GM21786 (cell line): ENCODE measurements at regions not wholly inside any gene's neighbourhood (a gene's known extent, or its start where the extent isn't known, plus 50 kb on each side); places are given as distances from the start of the nearest gene placed in this dataset.
"Not testable (repeated sequence)": the region's sequence is repeated elsewhere in the genome, so short reads cannot be mapped to it uniquely, and the experiment has no call there.

Source experiments
- ATAC-seq: cut with Tn5 transposase; IDR thresholded peaks from one replicate; pipeline ENCODE4 v1.9.1; 2021; ENCODE audit not compliant: unreplicated experiment

DNA sequence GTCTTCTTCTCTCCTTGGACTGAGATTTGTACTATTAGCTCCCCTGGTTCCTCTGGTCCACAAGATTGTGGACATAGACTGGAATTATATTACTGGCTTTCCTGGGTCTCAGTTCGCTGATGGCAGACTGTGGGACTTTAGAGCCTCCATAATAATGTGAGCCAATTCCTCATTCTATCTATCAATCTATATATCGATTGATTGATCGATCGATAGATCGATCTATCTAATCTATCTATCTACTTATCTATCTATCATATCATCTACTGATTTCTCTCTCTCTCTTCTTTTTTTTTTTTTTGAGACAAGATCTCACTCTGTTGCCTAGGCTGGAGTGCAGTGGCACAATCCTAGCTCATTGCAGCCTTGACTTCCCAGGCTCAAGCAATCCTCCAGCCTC is 51.5 kb upstream of the DDR1 start:
- no peak for ATAC-seq

DNA sequence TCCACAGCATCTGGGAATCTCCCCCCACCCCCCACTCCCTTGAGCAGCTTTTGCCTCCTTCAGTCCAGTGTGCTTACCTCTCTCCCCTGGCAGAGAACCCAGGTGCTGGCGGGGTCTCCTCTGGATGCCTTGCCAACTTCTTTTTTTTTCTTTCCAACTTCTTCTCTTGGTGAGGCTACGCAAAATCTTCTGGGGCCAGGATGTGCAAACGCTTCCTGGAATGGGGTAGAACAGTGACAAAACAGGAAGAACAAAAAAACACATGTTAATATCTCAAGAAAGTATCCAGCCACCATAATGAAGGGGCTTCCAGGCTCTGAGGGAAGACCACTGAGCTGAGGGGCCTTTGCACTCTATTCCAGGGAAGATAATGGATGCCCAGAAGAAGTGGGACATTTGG is 53.9 kb upstream of the DDR1 start:
- ATAC-seq = no peak

DNA sequence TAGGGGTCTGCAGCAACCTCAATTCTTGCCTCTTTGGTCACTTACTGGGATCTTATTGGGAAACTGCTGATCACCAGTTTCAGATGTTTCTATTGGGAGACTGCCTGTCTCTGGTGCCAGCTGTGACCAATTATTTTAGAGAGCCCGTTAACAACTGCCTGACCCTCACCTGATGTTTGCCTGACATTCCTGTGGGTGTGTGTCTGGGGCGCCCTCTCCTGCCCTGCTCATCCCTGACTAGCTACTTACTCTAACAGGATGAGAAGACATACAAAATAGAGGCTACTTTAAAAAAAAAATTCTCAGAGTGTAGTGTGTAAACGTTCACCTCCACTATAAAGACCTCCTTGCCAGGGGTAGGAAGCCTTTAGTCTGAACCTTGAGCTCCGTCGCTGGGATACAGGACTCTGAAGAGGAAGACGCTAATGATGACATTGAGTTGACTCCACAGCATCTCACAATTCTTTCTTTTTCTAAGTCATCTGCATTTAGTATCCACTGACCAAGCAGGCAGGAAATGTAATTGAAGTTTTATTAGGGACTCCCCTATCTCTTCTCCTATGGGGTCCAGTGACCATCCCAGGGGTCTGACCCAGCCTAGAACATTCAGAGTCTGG is 54.6 kb upstream of the DDR1 start:
- ATAC-seq = no peak

DNA sequence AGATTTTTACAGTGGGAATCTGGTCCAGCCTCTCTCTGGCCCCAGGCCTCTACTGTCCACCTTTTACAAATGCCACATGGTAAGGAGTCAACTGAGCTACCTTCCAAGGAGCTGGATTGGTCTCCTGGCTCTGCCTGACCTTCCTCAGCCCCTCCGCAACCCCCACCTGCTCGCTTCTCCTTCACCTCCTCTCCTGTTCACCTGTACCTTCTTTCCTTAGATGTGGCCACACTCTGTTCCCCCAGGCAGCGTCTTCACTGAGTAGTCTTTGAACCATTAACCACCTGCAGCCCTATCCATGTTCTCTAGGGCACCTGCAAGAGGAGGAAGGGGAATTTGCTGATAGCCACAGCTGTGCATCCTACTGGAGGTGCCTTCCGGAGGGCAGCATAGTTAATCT is 55.3 kb upstream of the DDR1 start:
- no peak for ATAC-seq

DNA sequence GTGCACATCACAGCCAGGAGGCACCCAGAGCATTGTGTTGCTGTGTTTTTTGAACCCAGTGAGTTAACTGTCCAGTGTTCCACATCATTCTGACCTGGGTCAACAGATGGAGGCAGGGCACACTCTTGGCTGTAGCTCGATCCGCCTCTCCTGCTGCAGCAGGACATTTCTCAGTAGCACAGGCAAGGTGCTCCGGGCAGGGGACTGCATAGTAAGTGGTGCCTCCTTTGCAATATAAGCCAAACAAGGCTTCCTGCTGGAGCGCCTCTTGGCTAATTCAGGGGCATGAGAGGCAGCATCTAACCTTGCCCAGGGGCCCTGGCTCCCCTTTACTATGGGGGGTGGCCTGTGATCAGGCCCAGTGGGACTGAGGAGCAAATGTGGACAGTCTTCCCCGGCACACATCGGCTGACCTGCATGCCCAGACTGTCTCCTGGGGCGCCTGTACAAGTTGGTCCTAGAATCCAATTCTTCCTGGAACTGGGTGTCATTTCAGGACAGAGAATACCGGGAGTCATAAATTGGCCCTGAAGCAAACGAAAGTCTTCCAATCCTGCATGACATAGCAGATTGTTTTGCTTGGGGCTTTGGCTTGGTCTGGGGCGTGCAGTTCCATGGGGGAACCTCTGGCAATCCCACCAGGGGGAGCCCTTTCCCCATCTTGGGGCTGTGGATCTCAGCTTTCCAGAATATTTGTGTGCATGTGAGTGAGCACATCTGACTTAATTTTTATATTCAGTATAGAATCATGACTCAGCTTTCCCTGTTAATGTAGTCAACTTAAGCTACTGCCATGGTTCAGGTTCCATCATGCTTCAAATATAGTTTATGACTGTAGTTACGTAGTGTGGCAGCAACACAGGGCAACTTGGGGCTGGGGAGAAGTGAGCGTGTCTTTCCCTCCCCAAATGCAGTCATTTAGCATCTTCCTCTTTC is 56.0 kb upstream of the DDR1 start:
- no peak for ATAC-seq

DNA sequence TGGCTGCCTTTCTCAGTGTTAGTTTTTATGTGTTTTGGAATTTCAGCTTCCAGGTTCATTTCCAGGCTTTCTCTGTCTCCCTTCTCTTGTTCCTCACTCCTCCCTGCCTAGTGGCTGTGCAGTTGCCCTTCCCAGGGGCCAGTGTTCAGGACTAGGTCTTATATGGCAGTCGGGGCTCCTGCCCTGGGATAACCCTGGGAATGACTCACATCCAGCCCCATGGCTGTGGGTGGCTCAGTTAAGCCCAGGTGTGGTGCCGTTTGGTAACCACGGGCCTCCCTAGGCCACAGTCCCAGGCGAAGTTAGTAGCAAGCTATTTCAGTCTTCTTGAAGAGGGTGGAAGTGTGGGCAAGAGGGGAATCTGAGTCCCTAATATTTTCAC is 57.4 kb upstream of the DDR1 start:
- no peak for ATAC-seq

DNA sequence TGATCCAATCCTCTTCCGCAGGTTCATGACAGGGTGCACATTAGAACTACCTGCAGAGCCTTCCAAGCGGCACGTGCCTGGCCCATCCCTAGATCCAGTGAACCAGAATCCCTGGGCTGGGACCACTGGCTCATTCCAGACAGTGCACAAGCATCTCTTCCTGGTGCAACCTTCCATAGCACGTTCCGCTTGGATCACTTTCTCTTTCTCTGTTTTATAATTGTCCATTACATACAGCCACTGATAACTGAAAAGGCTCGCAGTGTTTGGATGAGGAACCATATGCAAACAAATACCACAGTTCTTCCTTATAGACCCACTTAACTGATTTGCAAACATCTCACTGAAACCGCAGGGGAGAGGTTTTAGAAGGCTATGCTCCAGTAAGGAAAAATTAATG is 59.6 kb upstream of the DDR1 start:
- no peak for ATAC-seq

DNA sequence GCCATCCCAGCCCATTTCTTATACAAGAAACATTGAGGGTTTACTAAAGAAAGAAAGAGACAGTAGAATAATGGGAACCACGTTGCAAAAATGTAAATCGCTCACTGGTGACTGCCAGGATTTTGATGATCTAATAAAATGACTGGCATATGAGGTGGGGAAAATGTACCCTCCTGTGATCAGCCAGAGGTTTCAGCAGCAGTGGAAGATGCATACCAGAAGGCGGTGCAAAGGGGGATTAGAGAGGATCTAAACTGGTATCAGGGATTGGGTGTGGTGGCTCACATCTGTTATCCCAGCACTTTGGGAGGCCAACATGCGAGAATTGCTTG is 60.8 kb upstream of the DDR1 start:
- ATAC-seq = no peak

DNA sequence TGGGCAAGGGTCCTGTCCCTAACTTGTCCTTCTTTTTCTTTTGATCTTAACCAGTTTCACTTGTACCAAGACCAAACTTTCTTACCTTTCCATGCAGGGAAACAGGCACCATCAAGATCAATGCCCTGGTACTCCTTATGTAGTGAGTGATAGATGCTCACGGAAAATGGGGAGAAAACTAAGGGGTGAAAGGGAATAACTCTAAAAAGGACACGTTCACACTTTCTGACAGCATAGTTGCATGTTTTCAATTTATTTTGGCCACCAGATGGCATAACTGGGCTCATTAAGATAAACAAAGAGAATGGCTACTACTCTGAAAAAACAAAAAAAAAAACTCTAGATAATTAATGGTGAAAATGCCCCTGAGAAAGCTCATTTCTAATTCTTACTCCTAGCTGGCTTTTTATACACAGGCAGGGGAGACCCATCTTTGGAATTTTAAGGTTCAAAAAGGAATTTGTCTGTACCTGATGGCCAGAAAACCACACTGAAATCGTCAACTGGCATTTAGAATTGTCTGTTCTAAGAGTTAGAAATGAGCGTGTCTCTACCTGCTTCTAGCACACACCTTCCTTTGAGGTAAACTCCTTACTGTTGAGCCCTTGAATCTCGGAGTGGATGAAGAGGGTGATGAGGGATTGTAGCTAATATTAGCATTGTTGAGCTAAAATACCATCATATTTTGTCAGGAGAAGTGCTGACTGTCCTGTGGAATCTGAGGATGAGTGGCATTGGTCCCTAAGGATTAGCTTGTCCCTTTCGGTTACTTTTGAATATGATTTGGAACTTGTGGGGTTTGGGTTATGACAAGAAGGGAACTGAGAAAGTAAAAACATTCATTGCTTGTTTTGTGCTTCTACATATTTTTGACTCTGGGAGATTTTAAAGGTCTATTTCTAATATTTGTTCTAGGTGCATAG is 62.2 kb upstream of the DDR1 start:
- ATAC-seq = no peak

DNA sequence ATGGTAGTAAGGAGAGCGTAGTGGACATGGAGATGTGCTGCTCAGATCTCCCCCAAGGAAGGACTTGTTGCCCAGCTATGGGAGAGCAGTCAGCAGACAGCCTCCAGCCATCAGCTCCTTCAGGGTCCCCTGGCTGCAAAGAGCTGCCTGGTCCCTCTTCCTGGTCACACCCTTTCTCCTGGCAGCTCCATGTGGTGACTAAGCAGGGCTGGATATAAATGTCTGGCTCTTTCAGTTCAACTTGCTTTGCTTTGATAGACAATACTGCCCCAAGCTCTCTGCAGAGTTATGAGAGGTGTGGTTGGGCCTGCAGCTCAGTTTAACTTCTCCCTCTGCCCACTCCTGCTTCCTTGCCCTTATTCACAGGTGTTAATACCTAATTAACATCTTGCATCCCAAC is 64.1 kb upstream of the DDR1 start:
- no peak for ATAC-seq

DNA sequence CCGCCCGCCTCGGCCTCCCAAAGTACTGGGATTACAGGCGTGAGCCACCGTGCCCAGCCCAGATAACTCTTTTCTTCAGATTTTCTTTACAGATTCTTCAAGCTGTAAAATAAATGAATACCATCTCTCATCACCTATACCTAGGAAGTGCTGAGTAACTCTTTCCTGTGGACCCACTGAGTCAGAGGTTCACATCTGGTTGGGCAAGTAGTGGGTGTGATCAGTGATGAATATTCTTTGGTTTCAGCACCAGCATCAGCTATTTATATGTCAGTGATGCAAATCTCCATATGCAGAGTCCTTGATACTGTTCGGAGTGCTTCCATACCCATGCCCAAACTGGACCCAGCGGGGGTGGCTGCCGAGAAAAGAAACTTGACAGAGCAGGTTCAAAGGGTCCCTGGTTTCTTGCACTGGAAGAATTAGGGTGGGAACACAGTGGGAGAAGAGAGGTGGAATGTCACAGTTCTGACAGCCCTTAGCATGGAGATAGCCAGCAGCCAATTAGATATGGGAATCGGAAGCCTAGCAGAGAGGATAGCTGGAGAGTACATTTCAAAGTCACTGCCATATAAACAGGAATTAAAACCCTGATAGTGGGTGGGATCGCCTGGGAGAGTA is 64.9 kb upstream of the DDR1 start:
- no peak for ATAC-seq

DNA sequence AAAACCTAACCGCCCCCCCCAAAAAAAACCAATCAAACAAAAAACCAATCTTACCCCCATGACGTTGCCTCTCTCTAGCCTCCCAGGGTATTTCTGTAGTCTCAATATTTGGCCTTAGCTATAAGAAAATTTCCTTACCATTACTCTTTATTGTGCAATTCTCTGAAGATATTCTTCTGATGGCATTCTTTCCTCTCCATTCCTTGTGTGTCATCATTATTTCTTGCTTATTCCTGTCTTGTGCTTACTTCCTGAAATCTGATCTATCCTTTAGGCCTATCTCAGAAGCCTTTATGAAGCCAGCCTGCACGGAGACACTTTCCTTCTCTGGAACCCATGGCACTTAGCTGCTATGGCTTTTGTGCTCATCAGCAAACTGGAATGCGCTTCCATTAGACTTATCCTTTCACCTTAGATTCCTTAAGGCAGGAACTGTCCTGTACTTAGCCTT is 65.9 kb upstream of the DDR1 start:
- no peak for ATAC-seq

DNA sequence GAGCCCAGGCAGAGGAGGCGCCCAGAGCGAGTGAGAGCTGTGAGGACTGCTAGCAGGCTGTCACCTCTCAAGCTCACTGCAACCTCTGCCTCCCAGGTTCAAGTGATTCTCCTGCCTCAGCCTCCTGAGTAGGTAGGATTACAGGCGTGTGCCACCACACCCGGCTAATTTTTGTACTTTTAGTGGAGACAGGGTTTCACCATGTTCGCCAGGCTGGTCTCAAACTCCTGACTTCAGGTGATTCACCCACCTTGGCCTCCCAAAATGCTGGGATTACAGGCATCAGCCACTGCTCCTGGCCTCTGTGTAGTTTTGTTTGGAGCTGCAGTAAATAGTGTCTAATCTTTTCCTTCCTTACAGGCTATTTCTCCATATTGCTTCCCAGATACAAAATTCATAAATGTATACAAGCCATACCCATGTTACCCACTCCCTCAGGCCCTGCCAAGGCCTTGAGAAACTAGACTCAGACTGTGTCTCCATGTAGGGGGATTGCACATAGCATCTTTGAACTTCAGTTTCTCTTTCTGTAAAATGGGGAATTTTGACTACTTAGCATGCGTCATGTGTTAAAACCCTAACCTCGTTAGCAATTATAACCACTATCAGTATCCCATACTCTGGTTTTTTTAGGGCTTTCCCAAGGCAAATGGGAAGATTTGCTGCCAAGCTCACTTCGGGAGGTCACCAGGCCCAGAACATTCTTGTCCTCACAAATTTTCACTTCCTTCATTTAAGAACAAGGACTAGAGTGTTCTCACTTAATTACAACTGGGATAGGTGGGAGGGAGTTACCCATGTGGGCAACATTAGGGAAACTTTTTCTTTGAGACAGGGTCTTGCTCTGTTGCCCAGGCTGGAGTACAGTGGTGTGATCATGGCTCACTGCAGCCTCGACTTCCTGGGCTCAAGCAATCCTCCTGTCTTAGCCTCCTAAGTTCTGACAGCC is 67.3 kb upstream of the DDR1 start:
- peak; percentile 58 for ATAC-seq

DNA sequence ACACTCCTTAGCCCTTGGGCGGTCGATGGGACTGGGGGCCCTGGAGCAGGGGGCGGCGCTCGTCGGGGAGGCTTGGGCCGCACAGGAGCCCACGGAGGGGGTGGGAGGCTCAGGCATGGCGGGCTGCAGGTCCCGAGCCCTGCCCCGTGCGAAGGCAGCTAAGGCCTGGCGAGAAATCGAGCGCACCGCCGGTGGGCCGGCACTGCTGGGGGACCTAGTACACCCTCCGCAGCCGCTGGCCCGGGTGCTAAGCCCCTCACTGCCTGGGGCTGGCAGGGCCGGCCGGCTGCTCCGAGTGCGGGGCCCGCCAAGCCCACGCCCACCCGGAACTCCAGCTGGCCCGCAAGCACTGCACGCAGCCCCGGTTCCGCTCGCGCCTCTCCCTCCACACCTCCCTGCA is 68.0 kb upstream of the DDR1 start:
- not testable (repeated sequence) for ATAC-seq

DNA sequence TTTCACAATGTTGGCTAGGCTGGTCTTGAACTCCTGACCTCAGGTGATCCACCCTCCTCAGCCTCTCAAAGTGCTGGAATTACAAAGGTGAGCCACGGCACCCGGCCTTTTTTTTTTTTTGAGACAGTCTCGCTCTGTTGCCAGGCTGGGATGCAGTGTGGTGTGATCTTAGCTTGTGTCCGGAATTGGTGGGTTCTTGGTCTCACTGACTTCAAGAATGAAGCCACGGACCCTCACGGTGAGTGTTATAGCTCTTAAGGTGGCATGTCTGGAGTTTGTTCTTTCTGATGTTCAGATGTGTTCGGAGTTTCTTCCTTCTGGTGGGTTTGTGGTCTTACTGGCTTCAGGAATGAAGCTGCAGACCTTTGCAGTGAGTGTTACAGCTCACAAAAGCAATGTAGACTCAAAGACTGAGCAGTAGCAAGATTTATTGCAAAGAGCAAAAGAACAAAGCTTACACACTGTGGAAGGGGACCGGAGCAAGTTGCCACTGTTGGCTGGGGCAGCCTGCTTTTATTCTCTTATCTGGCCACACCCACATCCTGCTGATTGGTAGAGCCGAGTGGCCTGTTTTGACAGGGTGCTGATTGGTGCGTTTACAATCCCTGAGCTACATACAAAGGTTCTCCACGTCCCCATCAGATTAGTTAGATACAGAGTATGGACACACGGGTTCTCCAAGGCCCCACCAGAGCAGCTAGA is 69.1 kb upstream of the DDR1 start:
- not testable (repeated sequence) for ATAC-seq

DNA sequence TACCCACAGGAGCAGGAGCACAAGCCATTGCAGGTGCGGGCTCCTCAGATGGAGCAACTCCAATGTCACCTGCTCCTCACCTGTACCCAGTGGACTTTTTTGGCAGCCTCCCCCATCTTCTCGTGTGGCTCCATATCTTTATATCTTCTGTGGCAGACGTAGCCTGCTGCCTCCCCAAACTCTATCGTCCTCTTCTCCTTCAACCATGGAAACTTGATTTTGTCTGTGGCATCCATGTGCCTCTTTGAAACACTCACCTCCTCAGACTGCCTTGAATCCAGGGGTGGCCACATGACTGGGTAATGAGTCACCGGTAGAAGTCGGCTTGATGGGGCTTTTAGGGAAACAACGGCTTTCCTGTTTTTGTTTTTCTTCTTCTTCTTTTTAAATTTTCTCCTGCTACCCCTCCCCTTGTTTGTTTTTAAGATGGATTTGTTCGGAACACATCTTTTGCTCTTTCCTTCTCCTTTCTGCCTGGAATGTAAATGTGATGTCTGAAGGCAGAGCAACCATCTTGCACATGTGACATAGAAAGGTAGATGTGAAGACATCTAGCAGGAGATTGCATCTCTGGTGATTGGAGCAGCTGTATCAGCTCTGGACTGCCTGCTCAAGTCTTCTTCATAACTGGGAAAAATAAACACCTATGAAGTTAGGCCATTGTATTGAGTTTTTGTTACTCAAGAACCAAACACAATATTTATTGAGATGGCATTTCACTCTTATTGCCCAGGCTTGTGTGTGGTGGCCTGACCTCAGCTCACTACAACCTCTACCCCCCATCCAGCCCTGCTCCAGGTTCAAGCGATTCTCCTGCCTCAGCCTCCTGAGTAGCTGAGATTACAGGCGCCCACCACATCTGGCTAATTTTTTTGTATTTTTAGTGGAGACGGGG is 69.9 kb upstream of the DDR1 start:
- no peak for ATAC-seq

DNA sequence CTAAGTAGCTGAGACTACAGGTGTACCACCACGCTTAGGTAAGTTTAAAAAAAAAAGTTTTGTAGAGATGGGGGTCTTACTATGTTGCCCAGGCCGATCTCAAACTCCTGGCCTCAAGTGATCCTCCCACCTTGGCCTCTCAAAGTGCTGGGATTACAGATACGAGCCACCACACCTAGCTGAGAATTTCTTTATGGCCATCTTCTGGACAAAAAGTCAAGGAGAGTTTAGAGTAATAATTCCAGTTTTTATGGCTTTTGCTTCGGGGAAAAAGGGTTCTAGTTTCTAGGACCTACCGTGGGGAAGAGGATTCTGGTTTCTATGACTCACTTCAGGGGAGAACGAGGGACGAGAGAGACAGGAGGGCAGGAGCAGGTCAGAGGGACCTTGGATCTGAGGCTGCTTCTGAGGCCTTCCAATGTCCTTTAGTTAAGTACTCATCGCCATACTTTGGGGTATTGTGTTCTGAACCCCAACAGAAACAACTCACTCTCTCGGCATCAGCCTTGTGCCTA is 69.3 kb upstream of the IER3 start:
- ATAC-seq = no peak

DNA sequence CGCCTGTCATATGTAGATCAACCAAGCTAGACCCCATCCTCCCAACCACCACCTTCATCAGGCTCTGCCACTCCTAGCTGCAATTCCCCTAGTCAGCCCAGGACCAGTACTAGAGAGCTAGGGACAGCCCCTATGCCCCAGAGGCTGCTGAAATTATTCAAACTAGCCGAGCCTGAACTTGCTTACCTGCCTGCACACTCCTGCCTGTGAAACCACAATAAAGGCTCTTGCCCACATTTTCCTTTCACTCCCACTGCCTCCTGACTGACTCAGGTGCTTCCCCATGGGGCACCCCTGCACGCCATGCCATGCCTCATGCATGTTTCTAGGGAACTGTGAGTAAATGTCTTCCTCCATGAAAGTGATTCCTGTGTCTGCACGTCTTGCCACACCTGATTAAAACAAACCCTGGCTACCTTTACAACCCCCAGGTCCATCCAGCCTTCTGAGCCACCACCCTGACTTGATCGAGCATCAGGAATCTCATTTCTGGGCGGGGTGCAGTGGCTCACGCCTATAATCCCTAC is 66.5 kb upstream of the IER3 start:
- peak; percentile 88 for ATAC-seq
